HG03108 (cell line): ENCODE measurements at regions not wholly inside any gene's neighbourhood (a gene's known extent, or its start where the extent isn't known, plus 50 kb on each side); places are given as distances from the start of the nearest gene placed in this dataset.
"Not testable (repeated sequence)": the region's sequence is repeated elsewhere in the genome, so short reads cannot be mapped to it uniquely, and the experiment has no call there.

ENCODE experiments used
- ATAC-seq: cut with Tn5 transposase; IDR thresholded peaks from one replicate; pipeline ENCODE4 v1.9.1; 2021; ENCODE audit warnings: moderate library complexity; ENCODE audit not compliant: unreplicated experiment

GRCh38 chr2:44051593-44052347 is 56.0 kb upstream of the LRPPRC start:
- ATAC-seq, result no peak

- no peak for ATAC-seq
Measured at GRCh38 chr2:44052584-44052983, 56.8 kb upstream of the LRPPRC start.

- no peak for ATAC-seq
Measured at GRCh38 chr2:44053052-44053451, 57.3 kb upstream of the LRPPRC start.

GRCh38 chr2:44053456-44053855 is 57.7 kb upstream of the LRPPRC start:
- ATAC-seq, result no peak

- ATAC-seq, result no peak
Measured at GRCh38 chr2:44055229-44055628, 59.4 kb upstream of the LRPPRC start.

GRCh38 chr2:44055664-44056063 is 59.9 kb upstream of the LRPPRC start:
- ATAC-seq, result no peak

GRCh38 chr2:44056947-44057346 is 61.2 kb upstream of the LRPPRC start:
- no peak for ATAC-seq

- not testable (repeated sequence) for ATAC-seq
Measured at GRCh38 chr2:44060286-44060685, 64.5 kb upstream of the LRPPRC start.

- ATAC-seq, result no peak
Measured at GRCh38 chr2:44060990-44061389, 65.2 kb upstream of the LRPPRC start.

- no peak for ATAC-seq
Measured at GRCh38 chr2:44061469-44061868, 65.7 kb upstream of the LRPPRC start.

GRCh38 chr2:44061876-44062275 is 66.1 kb upstream of the LRPPRC start:
- no peak for ATAC-seq

GRCh38 chr2:44063033-44063432 is 67.2 kb upstream of the LRPPRC start:
- ATAC-seq, result no peak

GRCh38 chr2:44064281-44064680 is 68.5 kb upstream of the LRPPRC start:
- not testable (repeated sequence) for ATAC-seq

GRCh38 chr2:44067012-44067790 is 71.4 kb upstream of the LRPPRC start:
- not testable (repeated sequence) for ATAC-seq

- ATAC-seq, result not testable (repeated sequence)
Measured at GRCh38 chr2:44067791-44068181, 72.0 kb upstream of the LRPPRC start.

- ATAC-seq, result no peak
Measured at GRCh38 chr2:44071454-44072046, 75.8 kb upstream of the LRPPRC start.

GRCh38 chr2:44073667-44074066 is 77.9 kb upstream of the LRPPRC start:
- ATAC-seq, result not testable (repeated sequence)

- not testable (repeated sequence) for ATAC-seq
Measured at GRCh38 chr2:44074795-44075194, 79.0 kb upstream of the LRPPRC start.

GRCh38 chr2:44075541-44075940 is 79.8 kb upstream of the LRPPRC start:
- ATAC-seq, result no peak

- no peak for ATAC-seq
Measured at GRCh38 chr2:44077942-44078511, 82.2 kb upstream of the LRPPRC start.

GRCh38 chr2:44079686-44080085 is 83.9 kb upstream of the LRPPRC start:
- ATAC-seq, result no peak

- ATAC-seq, result no peak
Measured at GRCh38 chr2:44083054-44083453, 85.6 kb upstream of the PPM1B start.
